B cell (primary cell): ENCODE measurements at regions not wholly inside any gene's neighbourhood (a gene's known extent, or its start where the extent isn't known, plus 50 kb on each side); places are given as distances from the start of the nearest gene placed in this dataset.

Experiments
- ATAC-seq: fragments of 200-7000 bp; cut with Tn5 transposase; one replicate; pipeline ENCODE4 v1.10.0; 2021; ENCODE audit warnings: low read depth, mild to moderate bottlenecking, moderate number of reproducible peaks, moderate library complexity
- CTCF ChIA-PET: fragments of 350-600 bp; sonication (Branson Sonifier 250); formaldehyde crosslinking; loops from one replicate; lab custom pipeline; 2021; ENCODE audit warnings: antibody characterized with exemption, inconsistent platforms; lab: Charles Lee
- POLR2A ChIA-PET: fragments of 350-600 bp; sonication (Branson Sonifier 250); formaldehyde crosslinking; loops from one replicate; lab custom pipeline; 2021; ENCODE audit warnings: antibody characterized with exemption; lab: Charles Lee
- DNase-seq: peaks from one replicate; pipeline ENCODE4 v3.0.0; 2013
- H2AFZ ChIP-seq: 2 replicates; pipeline ENCODE4 v1.6.1; 2012; ENCODE audit warnings: mild to moderate bottlenecking, low read depth, low read length; ENCODE audit not compliant: insufficient read depth, poor library complexity, severe bottlenecking
- H3K27ac ChIP-seq, 2 donors: 1 replicate in 1 of 2; 2 replicates in 1 of 2; pipeline ENCODE4 v1.5.1; 2012 to 2013; ENCODE audit warnings: low read length in 2 of 2, mild to moderate bottlenecking in 2 of 2, moderate library complexity in 1 of 2
- H3K27me3 ChIP-seq, 4 experiments: fragments of 200-600 bp in 1 of 4; sonication (generic) in 1 of 4; replicated peaks in 1 of 4; 1 replicate in 2 of 4; 2 replicates in 2 of 4; pipeline versions ENCODE4 v1.6.1 to v1.7.0; 2013 to 2016; ENCODE audit warnings: low read length in 3 of 4, mild to moderate bottlenecking in 2 of 4, mixed read lengths in 1 of 4, moderate library complexity in 1 of 4; ENCODE audit not compliant: insufficient read depth in 4 of 4, control insufficient read depth in 3 of 4; ENCODE audit errors: control extremely low read depth in 1 of 4
- H3K36me3 ChIP-seq, 2 experiments: replicated peaks in 1 of 2; 1 replicate in 1 of 2; 2 replicates in 1 of 2; pipeline versions ENCODE4 v1.6.1 to v1.7.1; 2013; ENCODE audit warnings: low read length in 1 of 2; ENCODE audit not compliant: insufficient read depth in 2 of 2, control insufficient read depth in 1 of 2; ENCODE audit errors: control extremely low read depth in 1 of 2, extremely low read depth in 1 of 2
- H3K4me1 ChIP-seq, 2 donors: fragments of 200-600 bp in 1 of 2; sonication (generic) in 1 of 2; 1 replicate in 1 of 2; 2 replicates in 1 of 2; pipeline versions ENCODE4 v1.5.1 to v1.6.1; 2013 to 2017; ENCODE audit warnings: low read length in 2 of 2; ENCODE audit not compliant: control insufficient read depth in 2 of 2, insufficient read depth in 2 of 2
- H3K4me2 ChIP-seq: replicated peaks from 2 replicates; pipeline ENCODE3; 2012; ENCODE audit warnings: mild to moderate bottlenecking, low read depth, low read length; ENCODE audit not compliant: poor library complexity, severe bottlenecking
- H3K4me3 ChIP-seq, 5 experiments: fragments of 200-600 bp in 1 of 5; sonication (generic) in 1 of 5; 1 replicate in 3 of 5; 2 replicates in 2 of 5; pipeline versions ENCODE4 v1.5.1 to v1.7.0; 2011 to 2016; ENCODE audit warnings: low read length in 4 of 5, mild to moderate bottlenecking in 4 of 5, low read depth in 2 of 5, control low read depth in 1 of 5, moderate library complexity in 1 of 5; ENCODE audit not compliant: insufficient read depth in 1 of 5; ENCODE audit errors: control extremely low read depth in 1 of 5, extremely low read depth in 1 of 5
- H3K79me2 ChIP-seq: fragments of 200-600 bp; sonication (generic); one replicate; pipeline ENCODE4 v1.6.0; 2016; ENCODE audit warnings: low read length; ENCODE audit not compliant: control insufficient read depth, insufficient read depth
- H3K9ac ChIP-seq: fragments of 200-600 bp; sonication (generic); 2 replicates; pipeline ENCODE4 v1.6.1; 2017; ENCODE audit warnings: mild to moderate bottlenecking, low read length, moderate library complexity
- H3K9me3 ChIP-seq, 3 donors: one replicate each; pipeline versions ENCODE4 v1.6.1 to v1.7.1; 2013; ENCODE audit warnings: low read length in 2 of 3; ENCODE audit not compliant: control insufficient read depth in 2 of 3, insufficient read depth in 1 of 3; ENCODE audit errors: control extremely low read depth in 1 of 3
- H4K20me1 ChIP-seq: 2 replicates; pipeline ENCODE4 v1.6.0; 2012; ENCODE audit warnings: mild to moderate bottlenecking, low read length; ENCODE audit not compliant: insufficient read depth, control insufficient read depth, poor library complexity, severe bottlenecking
- H3K27ac Mint-ChIP-seq: one replicate; pipeline ENCODE4 v1.8.0; 2021; ENCODE audit warnings: mixed read lengths
- H3K27me3 Mint-ChIP-seq: one replicate; pipeline ENCODE4 v1.8.0; 2021; ENCODE audit warnings: mixed read lengths
- H3K4me1 Mint-ChIP-seq: one replicate; pipeline ENCODE4 v1.8.0; 2021; ENCODE audit warnings: mixed read lengths
- H3K4me3 Mint-ChIP-seq: one replicate; pipeline ENCODE4 v1.8.0; 2021; ENCODE audit warnings: mixed read lengths
- H3K9me3 Mint-ChIP-seq: one replicate; pipeline ENCODE4 v1.8.0; 2022; ENCODE audit warnings: mixed read lengths; ENCODE audit not compliant: insufficient read depth
- CTCF ChIP-seq: fragments of 200-600 bp; IDR thresholded peaks from one replicate; pipeline ENCODE4 v1.8.0; 2022; ENCODE audit warnings: antibody characterized with exemption, mild to moderate bottlenecking
- EZH2 ChIP-seq: IDR thresholded peaks from 2 replicates; pipeline ENCODE4 v1.6.1; 2012; ENCODE audit warnings: borderline replicate concordance, low read depth, mild to moderate bottlenecking, moderate library complexity, low read length; ENCODE audit not compliant: insufficient read depth, poor library complexity, severe bottlenecking
- WGBS: methylation state at CpG from one replicate; pipeline ENCODE4 v1.1.5; 2013; ENCODE audit warnings: missing lambda C conversion rate; ENCODE audit not compliant: insufficient coverage; 5-methylcytosine and 5-hydroxymethylcytosine counted together
- intact Hi-C: fragments of 100-400 bp; cut with micrococcal nuclease; formaldehyde crosslinking; loops from one replicate; pipeline ENCODE4 v1.10.0; 2022

- intact Hi-C loops, result no loop called here
- Histone ChIP-seq H4K20me1 (no peaks in the 10 kb centered on the region), H3K4me3 (no peak overlapping the region), H3K27ac (no peak overlapping the region), H3K36me3 (no peaks in the 10 kb centered on the region), H3K4me2 (no peak overlapping the region), H3K79me2 (no peaks in the 10 kb centered on the region), H3K27me3 (no peaks in the 10 kb centered on the region), H3K4me1 (no peaks in the 10 kb centered on the region), H3K9me3 (peaks cover 0 to 3% (median 0%) of the 10 kb centered on the region in 3 donors), H2AFZ (no peak overlapping the region), H3K9ac (no peak overlapping the region)
- TF ChIP-seq CTCF (no peak), EZH2 (no peak)
- CTCF ChIA-PET, result interaction anchor here (0.9 to 2.2 kb wide), 2 partner anchors 21 to 139 kb away, joined by 4 to 7 read pairs; no protein-coding TSS in a partner anchor
- POLR2A ChIA-PET, result no interaction called here
- DNase-seq, result no peak
- no peak for ATAC-seq
- Mint-ChIP-seq H3K4me1 (no peaks in the 10 kb centered on the region), H3K9me3 (no peaks in the 10 kb centered on the region), H3K4me3 (no peak overlapping the region), H3K27ac (no peak overlapping the region), H3K27me3 (peaks cover 18% of the 10 kb centered on the region)
- WGBS, result 90% methylated on average over 1 of the region's 1 CpG
Observed at GRCh38 chr1:43052322-43052721, 93.7 kb upstream of the SLC2A1 start.

GRCh38 chr1:43049481-43049880, 90.8 kb upstream of the SLC2A1 start:
- ATAC-seq (no peak), DNase-seq (no peak)
- H3K27ac ChIP-seq, result no peak overlapping the region
- H4K20me1 ChIP-seq, result no peaks in the 10 kb centered on the region
- H3K4me1 ChIP-seq, result no peaks in the 10 kb centered on the region
- intact Hi-C loops, result loop anchor here (10.0 kb wide), 1 partner anchor 65 kb away; no protein-coding TSS in a partner anchor
- H2AFZ ChIP-seq, result no peak overlapping the region
- Mint-ChIP-seq H3K9me3 (no peaks in the 10 kb centered on the region), H3K4me3 (no peak overlapping the region), H3K27me3 (peaks cover 7% of the 10 kb centered on the region), H3K27ac (no peak overlapping the region), H3K4me1 (no peaks in the 10 kb centered on the region)
- TF ChIP-seq CTCF (no peak), EZH2 (no peak)
- no peaks in the 10 kb centered on the region for H3K36me3 ChIP-seq
- H3K27me3 ChIP-seq, result no peaks in the 10 kb centered on the region
- POLR2A ChIA-PET, result no interaction called here
- CTCF ChIA-PET, result interaction anchor here (1.2 to 2.3 kb wide), 2 partner anchors 15 to 137 kb away, joined by 3 to 6 read pairs; no protein-coding TSS in a partner anchor
- 100% methylated on average over 2 of the region's 2 CpGs for WGBS
- no peaks in the 10 kb centered on the region for H3K9me3 ChIP-seq
- no peak overlapping the region for H3K4me2 ChIP-seq
- no peaks in the 10 kb centered on the region for H3K79me2 ChIP-seq
- H3K4me3 ChIP-seq, result no peak overlapping the region
- H3K9ac ChIP-seq, result no peak overlapping the region
